ENCODE measurements at regions not wholly inside any gene's neighbourhood (a gene's known extent, or its start where the extent isn't known, plus 50 kb on each side); places are given as distances from the start of the nearest gene placed in this dataset.

DNA sequence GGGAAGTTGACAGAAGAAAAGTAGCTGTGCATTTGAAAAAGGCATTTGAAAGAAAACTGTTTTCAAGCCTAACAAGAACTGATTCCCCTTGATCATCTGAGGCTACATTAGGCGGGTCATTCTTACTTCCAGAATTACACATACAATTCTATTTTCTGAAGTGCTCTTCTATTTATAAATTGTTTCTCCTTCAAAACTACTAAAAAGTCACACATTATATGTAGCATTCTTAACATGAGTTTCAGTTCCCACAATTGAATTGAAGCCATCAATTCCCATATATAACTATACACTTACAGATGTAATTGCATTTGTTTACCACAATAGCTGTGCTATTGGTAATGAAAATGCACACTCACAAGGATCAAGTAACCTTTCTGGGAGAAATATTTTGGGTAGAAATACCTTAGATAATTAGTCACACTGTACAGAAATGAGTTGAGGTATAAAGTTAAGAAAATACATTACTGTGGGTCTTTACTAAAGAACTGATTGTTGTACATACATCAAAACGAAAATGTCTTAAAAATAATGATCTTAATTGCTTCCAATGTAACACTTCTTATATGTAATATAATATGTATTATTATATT, 1688.0 kb upstream of the AGA start:
- DNase-seq (ENCODE audit: low read depth), result no peak
- TF ChIP-seq, protein P1, sequence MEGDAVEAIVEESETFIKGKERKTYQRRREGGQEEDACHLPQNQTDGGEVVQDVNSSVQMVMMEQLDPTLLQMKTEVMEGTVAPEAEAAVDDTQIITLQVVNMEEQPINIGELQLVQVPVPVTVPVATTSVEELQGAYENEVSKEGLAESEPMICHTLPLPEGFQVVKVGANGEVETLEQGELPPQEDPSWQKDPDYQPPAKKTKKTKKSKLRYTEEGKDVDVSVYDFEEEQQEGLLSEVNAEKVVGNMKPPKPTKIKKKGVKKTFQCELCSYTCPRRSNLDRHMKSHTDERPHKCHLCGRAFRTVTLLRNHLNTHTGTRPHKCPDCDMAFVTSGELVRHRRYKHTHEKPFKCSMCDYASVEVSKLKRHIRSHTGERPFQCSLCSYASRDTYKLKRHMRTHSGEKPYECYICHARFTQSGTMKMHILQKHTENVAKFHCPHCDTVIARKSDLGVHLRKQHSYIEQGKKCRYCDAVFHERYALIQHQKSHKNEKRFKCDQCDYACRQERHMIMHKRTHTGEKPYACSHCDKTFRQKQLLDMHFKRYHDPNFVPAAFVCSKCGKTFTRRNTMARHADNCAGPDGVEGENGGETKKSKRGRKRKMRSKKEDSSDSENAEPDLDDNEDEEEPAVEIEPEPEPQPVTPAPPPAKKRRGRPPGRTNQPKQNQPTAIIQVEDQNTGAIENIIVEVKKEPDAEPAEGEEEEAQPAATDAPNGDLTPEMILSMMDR (conservative IDR thresholded peaks at IDR 0.05; ENCODE audit: low read length), result no peak
- no peak overlapping the region for H3K4me3 ChIP-seq (ENCODE audit: low read length)

DNA sequence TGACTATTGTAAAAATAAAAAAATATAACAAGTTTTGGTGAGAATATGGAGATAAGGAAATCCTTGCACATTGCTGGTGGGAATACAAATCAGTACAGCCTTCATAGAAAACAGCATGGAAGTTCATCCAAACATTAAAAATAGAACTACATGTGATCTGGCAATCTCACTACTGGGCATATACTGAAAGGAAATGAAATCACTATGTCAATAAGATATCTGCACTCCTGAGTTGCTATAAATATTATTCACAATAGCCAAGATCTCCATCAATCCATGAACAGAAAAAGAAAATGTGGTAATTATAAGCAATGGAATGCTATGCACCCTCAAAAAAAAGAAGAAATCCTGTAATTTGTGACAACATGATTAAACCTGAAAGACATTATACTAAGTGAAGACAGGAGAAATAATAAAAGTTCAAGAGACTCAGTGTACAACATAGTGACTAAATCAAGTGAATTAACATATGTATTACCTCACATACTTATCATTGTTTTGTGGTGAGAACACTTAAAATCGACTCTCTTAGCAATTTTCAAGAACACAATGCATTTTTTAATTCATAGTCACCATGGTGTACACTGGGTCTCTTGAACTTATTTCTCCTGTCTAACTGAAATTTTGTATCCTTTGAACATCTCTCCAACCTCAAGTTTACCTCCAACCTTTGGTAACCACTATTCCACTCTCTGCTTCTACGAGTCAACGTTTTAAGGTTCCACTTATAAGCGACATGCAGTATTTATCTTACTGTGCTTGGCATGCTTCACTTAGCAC, 1703.7 kb upstream of the AGA start:
- no peak overlapping the region for H3K4me3 ChIP-seq (ENCODE audit: low read length)
- no peak for DNase-seq (ENCODE audit: low read depth)
- TF ChIP-seq, protein P1 (conservative IDR thresholded peaks at IDR 0.05; ENCODE audit: low read length), result no peak

DNA sequence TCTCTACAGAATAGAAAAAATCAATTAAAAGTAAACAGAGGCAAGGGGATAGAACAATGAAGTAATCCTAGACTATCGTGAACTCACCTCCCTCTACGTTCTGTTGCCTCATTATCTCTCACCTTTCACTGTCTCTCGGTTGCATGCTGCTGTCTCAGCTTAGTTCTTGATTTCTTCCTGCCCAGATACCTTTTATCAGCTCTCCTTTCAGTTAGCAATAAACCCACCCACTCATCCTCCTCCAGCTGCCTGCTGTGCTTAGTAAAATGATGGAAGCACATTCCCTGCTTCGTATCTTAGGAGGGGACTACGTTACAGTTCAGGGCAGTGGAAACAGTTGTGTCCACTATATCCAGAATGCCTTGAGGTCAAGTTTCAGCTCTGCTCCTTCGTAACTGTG, 1709.5 kb upstream of the AGA start:
- no peak overlapping the region for H3K4me3 ChIP-seq (ENCODE audit: low read length)
- TF ChIP-seq, protein P1 (conservative IDR thresholded peaks at IDR 0.05; ENCODE audit: low read length), result no peak
- no peak for DNase-seq (ENCODE audit: low read depth)

DNA sequence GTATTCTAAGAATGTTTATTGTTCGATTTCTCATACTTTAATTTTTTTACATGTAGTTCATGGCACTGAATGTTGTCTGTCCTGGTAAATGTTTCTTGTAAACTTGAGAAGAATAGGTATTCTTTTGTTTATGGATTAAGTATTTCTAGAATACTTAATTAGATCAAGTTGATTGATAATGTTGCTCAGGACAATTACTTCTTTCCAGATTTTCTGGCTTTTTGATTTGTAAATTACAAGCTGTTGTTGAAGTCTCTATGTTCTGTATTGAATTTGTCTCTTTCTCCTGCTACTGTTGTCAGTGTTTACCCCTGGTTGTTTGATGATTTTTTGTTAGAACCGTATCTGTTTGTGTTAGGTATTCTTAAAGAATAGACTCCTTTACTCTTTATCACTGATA, 1720.9 kb upstream of the AGA start:
- no peak for DNase-seq (ENCODE audit: low read depth)
- H3K4me3 ChIP-seq (ENCODE audit: low read length), result no peak overlapping the region
- TF ChIP-seq, protein P1 (conservative IDR thresholded peaks at IDR 0.05; ENCODE audit: low read length), result no peak

DNA sequence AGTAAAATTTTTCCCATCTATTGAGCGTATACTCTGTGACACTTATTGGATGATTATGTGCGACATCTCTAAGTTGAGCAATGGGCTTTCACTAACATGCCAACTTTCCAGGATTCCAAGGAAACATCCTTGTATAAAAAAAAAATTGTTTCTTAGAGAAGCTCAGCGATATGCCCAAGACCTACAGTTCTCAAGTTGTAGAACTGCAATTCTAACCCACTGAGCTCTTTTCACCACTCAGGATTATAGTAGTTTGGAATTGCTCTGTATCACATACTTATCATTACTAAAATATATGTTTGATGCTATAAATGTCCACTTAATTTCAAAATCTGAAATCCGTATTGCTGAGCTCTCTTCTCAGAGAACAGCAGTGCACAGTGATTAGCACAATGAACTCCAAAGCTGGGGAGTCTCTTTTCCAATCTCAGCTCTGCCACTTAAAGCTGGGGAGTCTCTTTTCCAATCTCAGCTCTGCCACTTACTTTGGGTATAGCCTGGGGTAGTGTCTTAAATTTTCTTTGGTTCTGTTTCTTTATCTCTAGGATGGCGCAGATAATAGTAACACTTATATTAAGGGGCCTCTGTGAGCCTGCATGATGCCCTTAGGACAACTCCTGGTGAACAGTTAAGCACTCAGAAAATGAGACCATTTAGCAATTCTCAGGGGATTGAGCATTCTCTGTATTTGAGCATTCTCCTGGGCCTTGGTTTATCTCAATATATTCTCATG, 1722.2 kb upstream of the AGA start:
- H3K4me3 ChIP-seq (ENCODE audit: low read length), result no peak overlapping the region
- no peak for DNase-seq (ENCODE audit: low read depth)
- TF ChIP-seq, protein P1 (conservative IDR thresholded peaks at IDR 0.05; ENCODE audit: low read length), result no peak

DNA sequence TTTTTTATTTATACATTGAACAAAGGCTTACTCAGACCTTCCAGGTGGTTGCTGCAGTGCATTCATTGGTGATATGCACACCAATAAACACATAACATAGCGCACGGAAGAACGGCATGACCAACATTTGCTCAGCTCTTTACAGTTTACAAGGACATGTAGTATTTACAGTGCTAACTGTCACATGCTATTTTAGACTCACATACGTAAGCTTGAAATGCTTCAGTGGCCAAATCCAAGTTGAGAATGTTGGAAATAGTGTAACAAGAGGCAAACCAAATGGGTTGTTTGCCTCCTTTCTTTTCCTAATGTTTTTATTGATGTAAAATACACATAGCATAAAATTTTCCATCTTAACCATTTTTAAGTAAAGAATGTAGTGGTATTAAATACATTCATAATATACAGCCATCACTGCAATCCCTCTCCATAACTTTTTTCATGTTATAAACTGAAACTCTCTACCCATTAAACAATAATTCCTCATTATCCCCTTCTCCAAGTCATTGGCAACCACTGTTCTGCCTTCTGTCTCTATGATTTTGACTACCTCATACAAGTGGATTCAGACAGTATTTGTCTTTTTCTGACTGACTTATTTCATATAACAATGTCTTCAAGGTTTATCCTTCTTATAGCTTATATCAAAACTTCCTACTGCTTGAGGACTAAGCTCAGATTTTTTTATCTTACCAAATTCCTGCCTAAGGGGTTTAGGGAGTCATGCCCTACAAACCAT, 1722.9 kb upstream of the AGA start:
- TF ChIP-seq, protein P1 (conservative IDR thresholded peaks at IDR 0.05; ENCODE audit: low read length), result no peak
- DNase-seq (ENCODE audit: low read depth), result no peak
- no peak overlapping the region for H3K4me3 ChIP-seq (ENCODE audit: low read length)
